GM21723 (cell line): ENCODE measurements at regions not wholly inside any gene's neighbourhood (a gene's known extent, or its start where the extent isn't known, plus 50 kb on each side); places are given as distances from the start of the nearest gene placed in this dataset.

ENCODE experiments used
- ATAC-seq: cut with Tn5 transposase; IDR thresholded peaks from one replicate; pipeline ENCODE4 v1.9.1; 2021; ENCODE audit warnings: mild to moderate bottlenecking, moderate library complexity; ENCODE audit not compliant: unreplicated experiment

DNA sequence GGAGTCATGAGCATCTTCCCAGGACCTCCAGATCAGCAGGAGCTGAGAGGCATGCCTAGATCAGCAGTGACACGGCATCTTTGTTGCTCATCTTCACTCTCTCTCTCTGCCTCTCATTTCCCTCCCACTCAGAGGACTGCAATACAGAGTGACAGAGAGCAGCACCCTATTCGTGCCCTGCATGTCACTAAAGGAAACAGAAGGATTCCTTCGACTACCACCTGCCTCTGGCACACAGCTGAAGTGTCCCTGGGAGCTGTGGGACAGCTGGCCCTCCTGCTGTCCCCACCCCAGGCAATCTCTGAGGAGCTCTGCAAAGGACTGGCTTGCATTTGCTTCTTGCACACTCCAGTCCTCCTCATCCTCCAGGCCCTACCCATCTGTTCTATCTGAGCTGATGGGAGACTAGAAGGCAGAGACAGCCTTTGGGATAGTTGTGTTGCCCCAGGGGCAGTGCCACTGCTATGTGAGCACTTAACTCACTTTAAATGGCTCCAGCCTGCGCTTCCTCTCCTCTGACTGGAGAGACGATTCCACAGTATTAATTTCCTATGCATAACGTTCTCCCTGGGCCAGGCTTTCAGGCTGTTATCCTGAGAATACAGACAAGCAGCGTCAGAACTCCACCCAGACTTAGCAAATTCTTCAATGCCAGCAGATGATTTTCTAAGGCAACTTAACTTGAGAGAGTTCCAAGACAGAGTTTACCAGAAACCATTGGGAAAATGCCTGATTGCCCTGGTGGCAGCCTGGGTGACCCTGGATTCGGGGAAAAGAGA lies 167.6 kb upstream of the MAP1B start:
- no peak for ATAC-seq

DNA sequence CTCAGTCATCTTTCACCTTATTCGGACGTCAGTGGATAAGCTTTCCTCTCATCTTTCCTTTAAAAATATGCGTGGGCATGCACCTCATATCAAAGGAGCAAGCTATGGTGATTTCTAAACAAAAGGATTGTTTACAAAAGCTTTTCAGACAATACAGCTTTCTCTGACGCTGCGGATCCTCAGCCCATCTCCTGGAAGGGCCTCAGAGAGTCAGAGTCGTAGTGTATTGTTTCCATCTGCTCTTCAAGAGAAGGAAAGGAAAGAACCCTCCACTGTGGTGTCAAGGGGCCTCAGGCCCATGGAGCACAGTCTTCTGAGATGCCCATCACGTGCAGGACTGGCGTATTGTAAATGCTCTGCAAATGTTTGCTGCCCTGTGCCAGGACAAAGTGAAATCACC lies 163.4 kb upstream of the MAP1B start:
- no peak for ATAC-seq

DNA sequence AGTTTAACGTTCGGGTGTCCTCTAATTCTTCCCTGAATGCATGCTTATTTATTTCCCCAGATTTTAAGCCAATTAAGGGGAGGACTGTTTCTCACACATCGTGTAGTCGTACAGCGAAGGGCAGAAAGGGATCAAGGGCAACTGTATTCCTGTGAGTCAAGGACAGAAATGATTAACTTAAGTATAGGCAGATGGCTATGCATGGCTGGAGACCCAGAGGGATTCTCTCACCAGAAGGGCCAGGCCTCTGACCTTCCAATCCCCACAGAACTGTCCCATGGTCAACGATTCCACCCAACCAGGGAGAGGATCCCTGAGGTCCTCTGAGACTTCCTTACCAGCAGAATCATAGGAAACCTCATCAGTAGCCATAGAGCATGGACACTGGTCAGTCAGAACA lies 161.8 kb upstream of the MAP1B start:
- ATAC-seq, result no peak

DNA sequence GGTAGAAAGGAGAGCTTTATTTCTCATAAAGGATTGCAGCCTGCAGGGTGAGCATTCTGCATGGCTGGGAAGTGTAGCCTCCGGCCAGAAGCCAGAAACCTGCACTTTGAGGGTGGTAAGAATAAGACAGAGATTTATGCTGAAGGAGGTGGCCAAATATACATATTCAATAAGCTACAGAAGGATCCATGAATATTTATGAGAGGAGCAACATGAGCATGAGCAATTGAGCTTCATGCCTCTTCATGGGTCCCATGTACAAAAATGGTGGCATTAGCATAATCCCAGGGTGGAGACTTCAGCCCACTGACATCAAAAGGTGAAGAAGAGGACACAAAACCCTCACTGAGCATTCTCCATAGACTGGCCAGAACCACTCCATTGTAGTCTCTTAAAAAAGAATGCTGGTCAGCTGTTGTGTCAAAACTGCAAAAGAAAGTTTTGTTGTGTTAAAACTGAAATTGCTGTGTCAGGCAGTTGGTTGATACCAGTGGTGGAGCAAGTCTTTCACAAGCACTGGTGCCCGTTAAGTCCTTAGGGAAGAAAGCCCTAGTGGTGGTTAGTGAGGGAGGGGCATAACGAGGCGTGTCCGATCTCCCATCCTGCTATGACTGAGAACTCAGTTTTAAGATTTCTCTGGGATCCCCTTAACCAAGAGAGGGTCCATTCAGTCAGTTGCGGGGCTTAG lies 160.8 kb upstream of the MAP1B start:
- no peak for ATAC-seq

DNA sequence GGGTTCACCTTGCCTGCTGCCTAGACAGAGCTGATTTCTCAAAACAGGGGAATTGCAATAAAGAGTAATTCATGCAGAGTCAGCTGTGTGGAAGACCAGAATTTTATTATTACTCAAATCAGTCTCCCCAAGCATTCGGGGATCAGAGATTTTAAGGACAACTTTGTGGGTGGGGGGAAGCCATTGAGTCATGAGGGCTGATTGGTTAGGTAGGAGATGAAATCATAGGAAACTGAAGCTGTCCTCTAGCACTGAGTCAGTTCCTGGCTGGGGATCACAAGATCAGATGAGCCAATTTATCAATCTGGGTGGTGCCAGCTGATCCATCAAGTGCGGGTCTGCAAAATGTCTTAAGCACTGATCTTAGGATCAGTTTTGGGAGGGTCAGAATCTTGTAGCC lies 159.1 kb upstream of the MAP1B start:
- no peak for ATAC-seq

DNA sequence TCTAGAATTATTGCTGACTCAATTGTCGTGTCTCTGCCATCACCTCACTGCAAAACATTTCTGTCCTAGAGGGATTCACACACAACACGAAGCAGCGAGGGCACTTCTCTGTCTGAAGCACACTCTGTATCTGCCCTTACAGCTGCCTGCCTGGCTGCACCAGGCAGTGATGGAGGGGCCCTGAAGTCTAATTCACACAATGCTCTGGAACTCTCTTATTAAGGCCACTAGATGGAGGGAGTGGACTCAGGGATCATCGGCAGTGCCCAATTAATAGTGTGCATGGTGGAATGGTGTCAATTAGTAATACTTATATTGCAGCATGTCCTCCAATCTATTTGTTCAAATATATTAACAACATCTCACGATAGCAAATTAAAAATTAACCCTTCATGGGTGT lies 157.5 kb upstream of the MAP1B start:
- ATAC-seq, result no peak

DNA sequence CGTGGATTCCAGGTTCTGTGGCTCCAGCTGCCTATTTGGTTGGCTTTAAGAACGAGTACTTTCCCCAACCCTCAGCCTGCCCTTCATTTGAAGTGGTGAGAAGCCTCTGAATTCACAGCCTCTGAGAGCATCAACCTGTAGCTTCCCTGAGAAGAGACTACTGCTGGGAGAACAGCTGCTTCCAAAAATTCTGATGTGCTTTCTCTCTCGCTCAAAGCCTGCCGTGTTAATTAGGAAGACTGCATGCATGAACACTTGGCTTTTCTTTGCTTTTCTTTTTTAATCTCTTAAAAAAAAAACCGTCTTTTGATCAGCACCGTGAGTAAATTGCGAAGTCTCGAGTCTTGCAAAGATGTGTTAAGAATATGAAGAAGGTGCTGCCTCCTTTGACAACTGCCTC lies 153.4 kb upstream of the MAP1B start:
- no peak for ATAC-seq

GRCh38 chr5:71954329-71954728 lies 152.9 kb upstream of the MAP1B start:
- no peak for ATAC-seq

DNA sequence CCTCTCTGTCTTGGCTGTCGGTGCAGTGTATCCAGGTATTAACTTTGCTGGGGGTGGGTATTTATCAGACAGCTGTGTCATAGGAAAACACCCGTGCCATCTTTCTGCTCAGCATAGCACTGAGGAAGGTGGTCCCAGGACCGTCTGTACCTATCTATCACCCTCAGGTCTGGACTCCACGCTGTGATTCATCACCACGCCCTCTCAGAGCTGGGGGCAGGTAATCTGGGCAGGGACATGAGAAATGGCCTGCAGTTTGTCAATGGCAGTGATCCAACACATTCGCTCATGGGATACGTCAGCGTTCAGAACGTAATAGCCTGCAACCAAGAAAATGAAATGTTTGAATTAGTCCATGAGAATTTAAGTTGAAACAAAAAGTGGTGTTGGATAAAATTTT lies 151.6 kb upstream of the MAP1B start:
- ATAC-seq, result no peak

DNA sequence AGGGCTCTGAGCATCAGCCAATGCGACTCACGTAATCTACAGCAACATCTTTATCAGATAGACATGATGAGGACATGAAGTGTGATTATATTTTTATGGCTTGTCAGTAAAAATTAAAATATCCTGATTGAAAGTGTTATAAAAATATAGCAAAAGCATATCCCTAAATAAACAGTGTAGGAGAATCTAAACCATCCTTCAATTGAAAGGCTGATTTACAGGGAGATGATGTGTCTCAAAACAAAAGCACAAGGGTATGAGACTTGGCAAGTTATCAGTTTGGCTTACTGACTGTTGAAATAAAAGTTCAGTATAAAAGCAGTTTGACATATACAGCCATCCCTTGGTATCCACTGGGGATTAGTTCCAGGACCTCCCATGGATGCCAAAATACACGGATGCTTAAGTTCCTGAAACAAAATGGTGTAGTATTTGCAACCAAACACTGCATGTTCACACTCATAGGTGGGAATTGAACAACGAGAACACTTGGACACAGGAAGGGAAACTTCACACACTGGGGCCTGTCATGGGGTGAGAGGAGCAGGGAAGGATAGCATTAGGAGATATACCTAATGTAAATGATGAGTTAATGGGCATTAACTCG lies 149.9 kb upstream of the MAP1B start:
- no peak for ATAC-seq

DNA sequence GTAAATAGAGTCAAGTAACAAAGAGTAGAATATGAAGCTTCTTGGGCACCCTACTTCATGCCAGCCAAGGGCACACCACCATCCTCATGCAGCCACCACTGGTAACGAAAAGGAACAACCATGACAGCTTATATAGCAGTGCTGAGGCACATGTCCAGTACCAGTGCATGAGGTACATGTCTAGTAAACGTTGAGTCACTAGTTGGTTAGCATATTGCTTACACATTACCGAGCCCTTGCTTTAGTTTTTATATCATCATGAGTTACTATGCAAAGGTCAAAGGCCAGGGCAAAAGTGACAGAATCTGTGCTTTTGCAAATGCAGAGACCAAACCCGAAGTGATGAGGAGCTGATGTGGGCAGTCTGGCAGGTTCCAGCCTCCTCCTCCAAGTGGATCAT lies 147.1 kb upstream of the MAP1B start:
- ATAC-seq, result no peak

DNA sequence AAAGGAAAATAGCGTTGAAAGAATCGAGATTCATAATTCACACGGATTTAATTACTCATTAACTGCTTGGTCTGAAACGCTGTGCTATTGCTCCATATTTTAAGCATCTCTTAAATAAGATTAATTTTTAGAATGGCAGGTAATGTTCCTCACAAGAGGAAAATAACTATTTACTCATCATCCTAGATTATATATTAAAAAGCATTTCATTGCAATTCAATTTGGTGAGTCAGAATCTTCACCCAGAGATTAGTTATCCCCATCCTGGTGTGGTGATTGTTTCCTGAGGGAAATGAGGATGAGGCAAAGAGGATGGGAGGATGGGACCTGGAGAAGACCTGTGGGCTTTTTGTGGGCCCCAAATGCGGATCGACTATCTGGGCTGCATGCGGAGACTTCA lies 145.5 kb upstream of the MAP1B start:
- ATAC-seq, result no peak

DNA sequence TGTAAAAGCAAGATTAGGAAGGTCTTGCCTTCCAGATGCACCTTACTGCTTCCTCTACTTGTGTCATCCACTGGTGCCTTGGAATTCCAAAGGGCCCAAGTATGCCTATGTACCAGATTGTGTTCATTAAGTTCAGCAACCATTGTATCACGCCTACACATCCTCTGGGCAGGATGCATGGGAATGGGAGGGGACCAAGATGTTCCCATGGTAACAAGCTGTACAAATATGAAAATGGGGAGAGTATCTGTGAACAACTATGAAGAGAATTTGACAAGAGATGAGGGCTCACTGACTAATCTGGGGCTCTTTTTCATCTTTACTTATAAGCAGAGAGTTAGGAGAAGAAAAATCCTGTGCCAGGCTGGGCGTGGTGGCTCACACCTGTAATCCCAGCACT lies 137.8 kb upstream of the MAP1B start:
- no peak for ATAC-seq

DNA sequence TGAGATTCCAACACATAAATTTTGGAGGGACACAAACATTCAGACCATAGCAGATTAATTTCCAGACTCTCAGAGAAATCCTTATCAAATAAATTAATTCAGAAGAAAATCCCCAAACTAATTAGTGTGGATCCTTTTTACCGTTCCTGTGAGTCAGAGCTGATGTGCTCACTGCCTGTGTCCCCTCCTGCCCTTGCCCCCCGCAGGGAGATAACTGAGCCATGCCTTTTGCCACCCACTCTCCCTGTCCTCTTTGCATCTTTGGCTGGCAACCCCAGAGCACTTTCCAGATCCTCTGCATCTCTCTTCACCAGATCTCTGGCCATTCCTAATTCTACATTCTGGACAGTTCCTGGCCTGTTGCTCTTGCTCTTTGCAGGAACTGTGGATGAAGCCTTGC lies 135.4 kb upstream of the MAP1B start:
- no peak for ATAC-seq

DNA sequence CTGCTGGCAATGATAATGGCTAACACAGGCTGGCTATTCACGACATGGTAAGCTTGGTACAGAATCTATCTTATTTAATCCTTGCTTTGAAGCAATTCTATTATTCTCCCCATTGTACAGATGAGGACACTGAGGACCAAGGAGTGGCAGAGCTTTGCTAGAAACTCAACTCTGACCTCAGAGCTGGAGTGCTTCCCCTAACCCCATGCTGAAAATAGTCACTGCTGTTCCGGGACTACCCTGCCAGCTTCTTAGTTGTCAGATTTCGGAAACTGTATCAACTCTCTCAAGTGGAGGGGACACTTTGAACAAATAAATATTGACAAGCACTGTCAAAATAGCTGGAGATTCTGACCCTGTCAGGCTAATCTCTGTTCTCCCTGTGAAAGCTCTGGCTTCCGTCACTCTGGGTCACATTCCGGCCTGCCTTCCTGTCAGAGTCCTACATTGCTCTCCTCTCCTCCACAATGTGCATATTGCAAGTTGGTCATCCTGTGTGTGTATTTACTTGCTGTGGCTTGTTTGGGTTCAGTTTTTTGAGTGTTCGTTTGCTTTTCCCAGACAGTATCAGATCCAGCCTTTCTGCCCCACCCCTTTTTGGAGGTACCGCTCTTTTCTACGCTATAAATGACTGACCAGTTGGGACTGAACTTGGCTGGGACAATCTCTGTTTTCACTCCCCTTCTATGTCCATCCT lies 134.3 kb upstream of the MAP1B start:
- no peak for ATAC-seq

DNA sequence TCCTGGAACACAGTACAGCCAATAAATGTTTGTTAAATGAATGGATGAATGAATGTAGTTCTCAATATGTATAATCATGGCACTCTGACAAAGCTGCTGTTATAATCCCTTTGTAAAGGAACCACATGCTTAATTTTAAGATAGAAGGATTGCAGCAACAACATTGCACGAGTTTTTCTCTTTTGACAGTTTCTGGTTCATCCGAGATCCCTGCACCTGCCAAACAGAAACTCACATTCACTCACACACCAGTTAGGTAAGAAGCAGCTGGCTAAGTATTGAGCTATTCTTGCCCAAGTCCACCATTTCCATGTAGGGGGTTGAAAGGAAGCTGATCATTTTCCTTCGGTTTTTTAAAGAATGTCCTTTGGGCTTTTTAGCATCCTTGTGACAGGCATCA lies 133.7 kb upstream of the MAP1B start:
- no peak for ATAC-seq

DNA sequence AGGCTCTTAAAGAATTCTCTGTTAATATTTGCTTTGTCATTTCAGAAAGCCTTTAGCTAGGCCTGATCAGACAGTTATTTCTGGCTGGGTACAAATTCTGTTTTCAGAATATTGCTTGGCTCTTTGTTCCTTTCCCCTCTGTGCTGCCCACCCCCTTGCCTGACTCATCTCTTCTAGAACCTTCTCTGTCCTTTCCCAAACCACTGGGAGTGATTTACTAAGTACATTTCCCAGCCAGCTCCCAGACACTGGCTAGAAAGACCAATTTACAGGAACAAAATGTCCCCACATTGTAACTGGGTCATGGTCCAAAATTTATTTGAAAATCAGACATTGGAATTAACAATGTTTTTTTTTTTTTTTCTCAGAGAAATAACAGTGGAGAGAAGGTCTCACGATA lies 133.1 kb upstream of the MAP1B start:
- no peak for ATAC-seq

- ATAC-seq, result no peak
Measured at GRCh38 chr5:71974622-71975021, 132.7 kb upstream of the MAP1B start.

GRCh38 chr5:71976449-71976848 lies 130.8 kb upstream of the MAP1B start:
- ATAC-seq, result no peak

- no peak for ATAC-seq
Measured at GRCh38 chr5:71977311-71977710, 130.0 kb upstream of the MAP1B start.

DNA sequence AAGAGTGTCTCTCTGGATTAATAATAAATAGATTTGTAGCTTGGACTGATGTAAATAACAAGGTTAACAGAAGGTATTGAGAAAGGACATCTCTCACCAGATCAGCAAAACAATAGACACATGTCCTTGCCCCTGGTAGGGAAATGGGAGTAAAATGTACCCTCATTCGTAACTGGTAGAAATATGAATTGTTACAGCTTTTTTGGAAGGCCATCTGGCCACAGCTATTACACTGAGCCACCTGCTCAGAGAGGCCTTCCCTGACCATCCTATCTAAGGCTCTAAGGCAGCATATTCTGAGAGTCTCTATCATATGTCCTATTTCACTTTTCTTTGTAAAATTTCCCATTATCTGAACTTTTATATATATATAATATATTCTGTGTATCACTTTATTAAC lies 129.1 kb upstream of the MAP1B start:
- no peak for ATAC-seq
